ENCODE measurements at regions not wholly inside any gene's neighbourhood (a gene's known extent, or its start where the extent isn't known, plus 50 kb on each side); places are given as distances from the start of the nearest gene placed in this dataset.

- TF ChIP-seq EGR1 (IDR thresholded peaks at IDR 0.05) = no peak
- no peak for TF ChIP-seq TAF1 (IDR thresholded peaks at IDR 0.05; ENCODE audit: low read depth)
- TF ChIP-seq RAD21 (IDR thresholded peaks at IDR 0.05; ENCODE audit: low read depth) = no peak
- TF ChIP-seq NFIC (IDR thresholded peaks at IDR 0.05) = no peak
- TF ChIP-seq YY1 (IDR thresholded peaks at IDR 0.05; ENCODE audit: low read depth) = no peak
- no peak for TF ChIP-seq ZBTB7A (IDR thresholded peaks at IDR 0.05; ENCODE audit: low read depth)
- TF ChIP-seq EP300 (IDR thresholded peaks at IDR 0.05; ENCODE audit: borderline replicate concordance) = no peak
- no peak for TF ChIP-seq REST (IDR thresholded peaks at IDR 0.05; ENCODE audit: low read depth)
Measured at GRCh38 chr12:42002563-42002962, 142.1 kb downstream of the GXYLT1 start.

All from Ishikawa (cell line).